SK-N-SH (cell line): ENCODE measurements at regions not wholly inside any gene's neighbourhood (a gene's known extent, or its start where the extent isn't known, plus 50 kb on each side); places are given as distances from the start of the nearest gene placed in this dataset.

Experiments used
- CTCF ChIP-seq: fragments of 200-600 bp; sonication (generic); IDR thresholded peaks from 2 replicates; pipeline ENCODE4 v1.6.1; 2017; ENCODE audit warnings: antibody characterized with exemption, mild to moderate bottlenecking, moderate library complexity
- EZH2phosphoT487 ChIP-seq: fragments of 200-600 bp; sonication (generic); IDR thresholded peaks from 2 replicates; pipeline ENCODE4 v1.6.1; 2017; ENCODE audit warnings: low read depth, mixed run types, mild to moderate bottlenecking, antibody characterized with exemption, moderate library complexity, borderline replicate concordance
- POLR2AphosphoS5 ChIP-seq: IDR thresholded peaks from 2 replicates; pipeline ENCODE4 v1.6.1; 2012; ENCODE audit warnings: low read depth, low read length
- TAF1 ChIP-seq: IDR thresholded peaks from 2 replicates; pipeline ENCODE4 v1.6.1; 2012; ENCODE audit warnings: low read depth, mild to moderate bottlenecking, low read length, moderate library complexity, borderline replicate concordance
- TF ChIP-seq, protein P1 (sequence below): fragments of 150-350 bp; IDR thresholded peaks from 2 replicates; pipeline ENCODE4 v1.6.1; 2016; ENCODE audit warnings: mild to moderate bottlenecking, low read depth, low read length

- no peak for TF ChIP-seq TAF1
- no peak for TF ChIP-seq CTCF
- no peak for TF ChIP-seq EZH2phosphoT487
- no peak for TF ChIP-seq POLR2AphosphoS5
- TF ChIP-seq, protein P1, sequence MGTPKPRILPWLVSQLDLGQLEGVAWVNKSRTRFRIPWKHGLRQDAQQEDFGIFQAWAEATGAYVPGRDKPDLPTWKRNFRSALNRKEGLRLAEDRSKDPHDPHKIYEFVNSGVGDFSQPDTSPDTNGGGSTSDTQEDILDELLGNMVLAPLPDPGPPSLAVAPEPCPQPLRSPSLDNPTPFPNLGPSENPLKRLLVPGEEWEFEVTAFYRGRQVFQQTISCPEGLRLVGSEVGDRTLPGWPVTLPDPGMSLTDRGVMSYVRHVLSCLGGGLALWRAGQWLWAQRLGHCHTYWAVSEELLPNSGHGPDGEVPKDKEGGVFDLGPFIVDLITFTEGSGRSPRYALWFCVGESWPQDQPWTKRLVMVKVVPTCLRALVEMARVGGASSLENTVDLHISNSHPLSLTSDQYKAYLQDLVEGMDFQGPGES, result no peak
These were observed 114.8 kb upstream of the PKDCC start for GRCh38 chr2:41933046-41933420.
